Heart right ventricle (tissue), 16 donors: ENCODE measurements at regions not wholly inside any gene's neighbourhood (a gene's known extent, or its start where the extent isn't known, plus 50 kb on each side); places are given as distances from the start of the nearest gene placed in this dataset.

Source experiments
- ATAC-seq, 8 donors: fragments of 200-7000 bp; cut with Tn5 transposase; one replicate each; pipeline ENCODE4 v1.9.1; 2020; ENCODE audit warnings: mild to moderate bottlenecking in 8 of 8, moderate library complexity in 8 of 8, moderate number of reproducible peaks in 1 of 8
- DNase-seq, 2 donors: peaks; one replicate each; pipeline ENCODE4 v3.0.0-alpha.2; 2020
- H3K27ac ChIP-seq, 10 donors: fragments of 200-600 bp; sonication (generic) in 2 of 10; one replicate each; pipeline versions ENCODE4 v1.5.0 to v1.8.0; 2020 to 2022; ENCODE audit warnings: mild to moderate bottlenecking in 3 of 10
- H3K27me3 ChIP-seq, 7 donors: fragments of 200-600 bp; one replicate each; pipeline ENCODE4 v1.8.0; 2021 to 2022; ENCODE audit warnings: mild to moderate bottlenecking in 2 of 7
- H3K36me3 ChIP-seq, 9 donors: fragments of 200-600 bp; sonication (generic) in 1 of 9; one replicate each; pipeline versions ENCODE4 v1.5.0 to v1.8.0; 2020 to 2022; ENCODE audit warnings: mild to moderate bottlenecking in 2 of 9
- H3K4me1 ChIP-seq, 9 donors: fragments of 200-600 bp; sonication (generic) in 1 of 9; one replicate each; pipeline versions ENCODE4 v1.5.0 to v1.8.0; 2020 to 2022; ENCODE audit warnings: mild to moderate bottlenecking in 4 of 9
- H3K4me3 ChIP-seq, 10 donors: fragments of 200-600 bp; sonication (generic) in 2 of 10; one replicate each; pipeline versions ENCODE4 v1.5.0 to v1.8.0; 2020 to 2022; ENCODE audit warnings: mild to moderate bottlenecking in 7 of 10, moderate library complexity in 2 of 10
- H3K9me3 ChIP-seq, 11 donors: fragments of 200-600 bp in 10 of 11; sonication (generic) in 2 of 11; one replicate each; pipeline versions ENCODE4 v1.5.0 to v1.8.0; 2013 to 2022; ENCODE audit warnings: mild to moderate bottlenecking in 2 of 11, control low read depth in 1 of 11, moderate library complexity in 1 of 11
- WGBS, 2 donors: extraction: QIAGEN DNeasy Blood & Tissue Kit; methylation state at CpG; one replicate each; pipeline ENCODE4 v1.1.7; 2013; ENCODE audit warnings: inconsistent platforms in 1 of 2; 5-methylcytosine and 5-hydroxymethylcytosine counted together
- intact Hi-C, 10 donors: fragments of 100-400 bp; cut with DNase I; formaldehyde crosslinking; loops; one replicate each; pipeline versions ENCODE4 v1.11.1 to v1.14.2; 2022
- TF ChIP-seq, protein P1 (sequence below), 9 donors: fragments of 200-600 bp; sonication (generic) in 2 of 9; IDR thresholded peaks; one replicate each; pipeline versions ENCODE4 v1.5.0 to v1.8.0; 2021 to 2022; ENCODE audit warnings: antibody characterized with exemption in 9 of 9, mild to moderate bottlenecking in 5 of 9, moderate library complexity in 1 of 9
- donor health status: Arrhythmogenic right ventricular cardiomyopathy.
- donor health status: ischemic (EF 13 %, LVEDD 7.1; RV severe dilation, severe dysfunction).
- donor health status: healthy with polysubstance abuse.
- donor health status: DM: no; HTN: yes; CAD: no.
- donor health status: DM: no; HTN: no; CAD: no.
- donor health status: ischemic (EF 25% LVEDD 6.9; RV normal size, moderate dysfunction).
- donor health status: ischemic (EF 25% LVEDD 5.7; RV mildly dilated, moderate dysfunction).
- donor health status: healthy.
- donor health status: DM: yes; HTN: yes; CAD: no.
- donor health status: Ischemic cardiomyopathy.
- donor health status: ischemic (EF 35%, LVEDD 5.7; RV mildly dilated, moderate dysfunction).
- donor health status: nonischemic (EF 11% LVEDD 7.7; RV severe dilation, severe dysfunction).
- donor health status: DM: yes; HTN: yes; CAD: no.
- donor health status: PGD.
- donor health status: ischemic (EF 29% LVEDD 5.4; RV normal size, mild dysfunction).
- donor health status: nonischemic (EF 23%, LVEDD 6.1; RV moderate dilation, normal function).

DNA sequence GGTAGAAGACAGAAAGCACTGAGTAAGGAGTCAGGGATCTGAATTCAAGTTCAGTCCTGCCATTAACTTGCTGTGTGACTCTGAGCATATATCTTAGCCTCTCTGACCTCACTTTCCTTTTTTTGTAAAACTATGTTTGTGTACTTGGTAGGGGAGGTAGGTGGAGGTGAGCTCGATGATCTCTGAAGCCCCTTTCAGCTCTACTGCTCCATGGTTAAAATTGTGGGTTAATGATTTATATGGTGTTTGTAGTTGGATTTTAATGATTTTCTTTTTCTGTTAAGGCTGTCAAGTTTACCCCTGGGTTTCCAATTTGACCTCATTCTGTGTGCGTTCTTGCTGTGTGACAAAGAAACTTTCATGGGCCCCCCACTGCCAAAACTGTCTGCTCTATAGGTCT, 124.1 kb downstream of the CD164 start:
- Histone ChIP-seq H3K4me1 (peaks cover 0 to 9% (median 0%) of the 10 kb centered on the region in 9 donors), H3K36me3 (no peaks in the 10 kb centered on the region), H3K27me3 (no peaks in the 10 kb centered on the region), H3K4me3 (no peak overlapping the region), H3K27ac (no peak overlapping the region), H3K9me3 (no peaks in the 10 kb centered on the region)
- intact Hi-C loops = no loop called here
- TF ChIP-seq, protein P1, sequence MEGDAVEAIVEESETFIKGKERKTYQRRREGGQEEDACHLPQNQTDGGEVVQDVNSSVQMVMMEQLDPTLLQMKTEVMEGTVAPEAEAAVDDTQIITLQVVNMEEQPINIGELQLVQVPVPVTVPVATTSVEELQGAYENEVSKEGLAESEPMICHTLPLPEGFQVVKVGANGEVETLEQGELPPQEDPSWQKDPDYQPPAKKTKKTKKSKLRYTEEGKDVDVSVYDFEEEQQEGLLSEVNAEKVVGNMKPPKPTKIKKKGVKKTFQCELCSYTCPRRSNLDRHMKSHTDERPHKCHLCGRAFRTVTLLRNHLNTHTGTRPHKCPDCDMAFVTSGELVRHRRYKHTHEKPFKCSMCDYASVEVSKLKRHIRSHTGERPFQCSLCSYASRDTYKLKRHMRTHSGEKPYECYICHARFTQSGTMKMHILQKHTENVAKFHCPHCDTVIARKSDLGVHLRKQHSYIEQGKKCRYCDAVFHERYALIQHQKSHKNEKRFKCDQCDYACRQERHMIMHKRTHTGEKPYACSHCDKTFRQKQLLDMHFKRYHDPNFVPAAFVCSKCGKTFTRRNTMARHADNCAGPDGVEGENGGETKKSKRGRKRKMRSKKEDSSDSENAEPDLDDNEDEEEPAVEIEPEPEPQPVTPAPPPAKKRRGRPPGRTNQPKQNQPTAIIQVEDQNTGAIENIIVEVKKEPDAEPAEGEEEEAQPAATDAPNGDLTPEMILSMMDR (IDR thresholded peaks at IDR 0.05) = no peak
- 91 to 99% methylated on average over 2 of the region's 2 CpGs for WGBS, 2 donors
- DNase-seq (no peak), ATAC-seq (no peak)

- DNase-seq = no peak
- no peak overlapping the region for H3K27ac ChIP-seq
- H3K9me3 ChIP-seq = no peaks in the 10 kb centered on the region
- H3K27me3 ChIP-seq = no peaks in the 10 kb centered on the region
- intact Hi-C loops = no loop called here
- H3K4me1 ChIP-seq = peaks cover 0 to 13% (median 0%) of the 10 kb centered on the region in 9 donors
- WGBS, 2 donors = 94 to 95% methylated on average over 2 of the region's 2 CpGs
- no peak overlapping the region for H3K4me3 ChIP-seq
- no peaks in the 10 kb centered on the region for H3K36me3 ChIP-seq
- TF ChIP-seq, protein P1 (IDR thresholded peaks at IDR 0.05) = no peak
- no peak for ATAC-seq
Observed at GRCh38 chr6:109257494-109257893, 124.8 kb downstream of the CD164 start.

DNA sequence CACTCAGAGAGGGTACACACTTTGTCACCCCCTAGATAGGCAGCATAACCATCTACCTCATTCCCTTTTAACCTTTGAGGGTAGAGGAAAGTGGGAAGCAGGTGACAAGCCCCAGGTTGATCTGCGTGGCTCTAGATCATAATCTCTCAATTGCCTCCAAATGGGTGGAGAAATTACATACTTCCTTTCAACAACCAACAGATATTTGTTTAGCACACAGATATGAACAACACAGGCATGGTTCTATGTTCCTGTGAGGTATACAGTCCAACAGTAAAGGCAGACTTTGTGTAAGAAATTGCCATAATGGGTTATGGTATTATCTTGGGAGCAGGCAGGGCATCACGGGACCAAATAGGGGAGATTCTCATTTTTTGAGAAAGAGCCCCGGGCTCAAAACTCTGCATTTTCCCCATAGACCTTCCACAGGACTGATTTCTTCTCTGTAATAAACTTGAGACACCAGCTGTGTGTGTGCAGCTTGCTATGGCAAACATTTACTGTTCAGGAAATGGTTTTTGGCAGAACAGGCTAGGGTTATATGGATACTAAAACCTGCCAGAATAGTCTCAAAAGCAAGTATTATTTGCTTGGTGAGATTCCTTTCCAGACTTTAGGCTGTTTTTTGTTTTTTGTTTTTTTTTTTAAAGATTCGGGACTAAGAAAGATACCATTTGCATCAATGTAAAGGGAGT, 126.2 kb downstream of the CD164 start:
- Histone ChIP-seq H3K27ac (no peak overlapping the region), H3K4me3 (no peak overlapping the region), H3K27me3 (no peaks in the 10 kb centered on the region), H3K36me3 (no peaks in the 10 kb centered on the region), H3K4me1 (peaks cover 0 to 12% (median 0%) of the 10 kb centered on the region in 9 donors), H3K9me3 (no peaks in the 10 kb centered on the region)
- WGBS, 2 donors = 58 to 72% methylated on average over 4 of the region's 4 CpGs
- ATAC-seq (no peak), DNase-seq (no peak)
- intact Hi-C loops = loop anchor here in 1 of 10 donors (2.0 kb wide), 1 partner anchor 15 kb away; no protein-coding TSS in a partner anchor
- TF ChIP-seq, protein P1 (IDR thresholded peaks at IDR 0.05) = no peak

DNA sequence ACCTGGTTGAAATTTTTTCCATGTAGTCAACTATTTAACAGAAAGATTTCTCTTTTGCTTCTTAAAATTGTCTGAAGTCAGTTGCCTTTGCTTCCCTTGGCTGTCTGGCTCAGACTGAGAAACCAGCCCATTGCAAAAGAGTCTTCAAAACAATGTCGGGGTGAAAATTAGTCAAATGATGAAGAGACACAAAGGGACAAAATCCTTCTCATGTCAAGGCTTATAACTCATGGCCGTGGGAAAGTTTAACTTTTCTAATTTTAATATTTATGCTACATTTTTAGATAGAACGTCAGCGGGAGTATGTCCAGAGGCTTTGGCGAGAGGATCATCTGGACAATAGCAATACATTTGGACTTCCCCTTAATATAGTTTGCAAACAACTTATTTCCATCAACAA, 127.2 kb downstream of the CD164 start:
- intact Hi-C loops = loop anchor here in 1 of 10 donors (2.0 kb wide), 1 partner anchor 16 kb away; no protein-coding TSS in a partner anchor
- TF ChIP-seq, protein P1 (IDR thresholded peaks at IDR 0.05) = no peak
- ATAC-seq (no peak), DNase-seq (no peak)
- H3K4me3 ChIP-seq = no peak overlapping the region
- peaks cover 0 to 12% (median 0%) of the 10 kb centered on the region in 9 donors for H3K4me1 ChIP-seq
- no peaks in the 10 kb centered on the region for H3K36me3 ChIP-seq
- H3K27ac ChIP-seq = no peak overlapping the region
- no peaks in the 10 kb centered on the region for H3K27me3 ChIP-seq
- no peaks in the 10 kb centered on the region for H3K9me3 ChIP-seq
- 86 to 89% methylated on average over 5 of the region's 5 CpGs for WGBS, 2 donors
